ENCODE measurements at regions not wholly inside any gene's neighbourhood (a gene's known extent, or its start where the extent isn't known, plus 50 kb on each side); places are given as distances from the start of the nearest gene placed in this dataset.

GRCh38 chr6:14625173-14625895 is 507.8 kb downstream of the CD83 start:
- no peak for DNase-seq

- DNase-seq: no peak
Observed at GRCh38 chr6:14626556-14626955, 509.0 kb downstream of the CD83 start.

DNA sequence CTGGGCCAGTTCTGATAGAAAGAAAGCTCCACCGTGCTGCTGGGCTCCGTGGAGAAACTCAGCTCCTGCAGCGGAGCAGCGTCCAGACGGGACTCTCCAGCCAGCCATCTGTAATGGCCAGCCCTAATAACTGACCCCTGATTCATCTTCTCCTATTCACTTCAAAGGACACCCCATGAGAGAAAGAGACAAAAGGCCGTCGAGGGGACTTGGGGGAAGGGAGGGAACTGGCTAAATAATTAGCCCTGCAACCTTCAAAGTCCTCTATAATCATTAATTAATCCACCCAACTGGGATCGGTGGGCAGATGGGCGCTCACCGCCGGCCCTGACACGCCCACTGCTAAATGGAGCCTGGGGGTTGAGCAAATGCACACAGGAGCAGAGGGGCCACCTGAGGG is 512.4 kb downstream of the CD83 start:
- no peak for DNase-seq

DNA sequence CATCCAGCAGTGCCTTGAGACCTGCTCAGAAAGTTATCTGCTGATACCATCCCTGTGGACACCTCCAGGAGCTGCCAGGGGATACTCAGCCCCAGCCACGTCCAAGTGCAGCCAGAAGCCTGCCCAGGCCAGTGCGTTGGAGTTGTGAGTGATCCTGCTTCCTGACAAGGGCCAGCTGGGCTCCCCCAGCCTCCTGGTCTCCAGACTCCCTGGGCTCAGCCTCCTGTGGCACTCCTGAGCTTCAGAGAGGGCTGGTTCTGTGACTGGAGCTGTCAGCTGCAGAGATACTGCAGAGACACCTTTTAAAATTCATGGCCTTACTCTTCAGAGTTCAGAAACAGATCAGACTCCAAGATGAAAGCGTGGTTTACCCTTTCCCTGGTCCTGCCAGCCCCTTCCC is 515.9 kb downstream of the CD83 start:
- no peak for DNase-seq

DNA sequence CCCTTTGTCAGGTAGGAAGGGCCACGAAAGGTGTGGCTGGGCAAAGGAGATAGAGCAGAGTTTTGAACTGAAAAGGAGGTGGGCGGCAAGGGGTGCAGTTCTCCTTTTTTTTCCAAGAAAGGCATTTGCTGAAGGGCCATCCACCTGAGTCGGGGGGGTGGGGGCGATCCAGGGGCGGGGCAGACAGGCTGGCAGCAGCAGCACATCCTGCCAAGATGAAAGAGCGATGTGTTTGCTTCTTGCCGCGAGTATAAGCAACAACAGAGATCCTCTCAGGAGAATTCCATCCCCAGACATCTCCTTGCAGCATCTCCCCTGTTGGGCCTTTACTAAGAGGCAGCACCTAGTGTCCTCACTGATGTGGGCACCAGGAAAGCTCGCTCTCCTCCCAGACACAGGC is 516.5 kb downstream of the CD83 start:
- no peak for DNase-seq

- DNase-seq: no peak
Observed at GRCh38 chr6:14635195-14635594, 517.6 kb downstream of the CD83 start.

- no peak for DNase-seq
Observed at GRCh38 chr6:14635934-14636591, 518.5 kb downstream of the CD83 start.

GRCh38 chr6:14638435-14638905 is 520.9 kb downstream of the CD83 start:
- no peak for DNase-seq

- no peak for DNase-seq
Observed at GRCh38 chr6:14638906-14639761, 521.6 kb downstream of the CD83 start.

GRCh38 chr6:14639983-14640599 is 522.5 kb downstream of the CD83 start:
- DNase-seq: no peak

GRCh38 chr6:14640631-14641030 is 523.1 kb downstream of the CD83 start:
- no peak for DNase-seq

DNA sequence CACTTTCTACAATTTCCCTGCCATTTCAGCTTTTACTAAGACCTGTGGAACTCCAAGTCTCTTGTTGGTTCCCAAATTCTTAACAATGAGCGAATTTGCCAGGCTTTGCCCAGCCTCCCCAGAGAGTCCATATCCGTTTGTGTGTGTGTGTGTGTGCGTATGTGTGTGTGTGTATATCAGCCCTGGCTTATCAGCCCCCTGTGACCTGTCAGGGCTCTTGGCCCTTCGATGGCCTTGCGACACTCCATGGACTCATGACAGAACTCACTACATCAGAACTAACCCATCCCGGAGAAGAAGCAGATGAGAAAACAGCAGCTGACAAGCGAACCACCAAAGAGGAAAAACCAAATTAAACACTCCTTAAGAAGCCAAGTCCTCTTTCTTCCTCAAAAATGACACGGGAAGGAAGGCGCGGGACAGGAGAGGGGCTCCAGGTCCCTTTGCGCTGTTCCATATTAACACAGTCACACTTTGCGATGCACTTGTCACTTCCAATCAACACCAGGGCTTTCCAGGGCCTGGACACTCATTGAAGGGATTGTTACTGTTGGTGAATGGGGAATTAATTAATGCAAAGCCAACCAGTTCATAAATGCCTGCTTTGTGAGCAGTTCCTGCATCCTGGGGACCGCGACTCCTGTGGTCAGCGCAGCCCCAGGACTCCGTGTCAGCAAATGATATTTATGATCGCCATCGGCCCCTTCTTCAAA is 524.0 kb downstream of the CD83 start:
- no peak for DNase-seq

DNA sequence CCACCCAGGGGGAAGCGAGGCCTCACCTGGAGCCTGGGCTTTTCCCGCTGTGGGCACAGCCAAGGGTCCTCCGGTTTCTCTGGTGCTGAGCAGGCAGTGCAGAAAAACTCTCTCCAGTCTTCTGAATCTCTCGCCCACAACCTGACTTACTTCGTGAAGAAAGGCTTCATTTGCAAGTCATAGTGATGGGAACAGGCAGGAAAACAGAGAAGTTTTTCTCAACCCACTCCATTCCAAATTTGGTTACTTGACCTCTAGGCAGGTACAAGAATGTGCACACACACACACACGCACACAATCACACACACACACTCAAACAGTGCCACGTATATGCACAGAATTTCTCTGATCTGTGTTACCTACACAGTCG is 524.5 kb downstream of the CD83 start:
- DNase-seq: no peak

- no peak for DNase-seq
Observed at GRCh38 chr6:14642842-14643241, 525.3 kb downstream of the CD83 start.

DNA sequence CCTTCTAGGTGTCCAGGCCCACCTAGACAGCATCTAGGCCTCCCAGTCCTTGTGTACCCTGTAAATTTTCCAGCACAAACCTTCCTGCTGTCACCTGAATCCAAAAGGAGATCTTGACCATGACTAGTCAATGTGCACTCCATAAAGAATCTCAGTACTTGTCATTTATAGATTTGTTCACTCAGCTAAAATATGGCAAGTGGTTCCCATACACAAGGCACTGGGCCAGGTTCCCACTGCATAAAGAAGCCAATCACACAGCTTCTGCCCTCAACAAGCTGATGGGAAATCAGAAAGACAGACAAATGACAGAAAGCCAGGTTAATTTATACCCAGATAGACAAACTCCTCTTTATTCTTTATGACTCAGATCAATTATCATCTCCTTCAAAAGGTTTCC is 526.8 kb downstream of the CD83 start:
- DNase-seq: no peak

GRCh38 chr6:14645221-14645620 is 527.6 kb downstream of the CD83 start:
- no peak for DNase-seq

GRCh38 chr6:14645841-14646240 is 528.3 kb downstream of the CD83 start:
- no peak for DNase-seq

- DNase-seq: no peak
Observed at GRCh38 chr6:14646371-14646770, 528.8 kb downstream of the CD83 start.

DNA sequence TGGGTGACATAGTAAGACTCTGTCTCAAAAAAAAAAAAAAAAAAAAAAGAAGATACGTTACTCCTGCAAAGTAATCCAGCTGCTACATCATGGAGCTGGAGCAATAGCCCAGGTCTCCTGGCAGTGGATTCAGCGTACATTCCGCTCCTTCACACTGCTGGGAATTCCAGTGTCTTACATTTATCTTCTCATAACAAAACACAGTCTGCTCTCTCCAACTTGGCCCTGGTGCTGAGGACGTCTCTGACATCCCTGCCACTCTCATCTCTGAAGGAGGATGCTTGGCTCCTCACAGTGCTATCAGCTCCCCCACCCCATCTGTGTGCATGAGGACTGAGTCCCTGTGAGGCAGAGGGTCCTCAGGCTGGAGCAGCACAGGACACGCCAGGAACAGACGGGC is 529.8 kb downstream of the CD83 start:
- DNase-seq: no peak

DNA sequence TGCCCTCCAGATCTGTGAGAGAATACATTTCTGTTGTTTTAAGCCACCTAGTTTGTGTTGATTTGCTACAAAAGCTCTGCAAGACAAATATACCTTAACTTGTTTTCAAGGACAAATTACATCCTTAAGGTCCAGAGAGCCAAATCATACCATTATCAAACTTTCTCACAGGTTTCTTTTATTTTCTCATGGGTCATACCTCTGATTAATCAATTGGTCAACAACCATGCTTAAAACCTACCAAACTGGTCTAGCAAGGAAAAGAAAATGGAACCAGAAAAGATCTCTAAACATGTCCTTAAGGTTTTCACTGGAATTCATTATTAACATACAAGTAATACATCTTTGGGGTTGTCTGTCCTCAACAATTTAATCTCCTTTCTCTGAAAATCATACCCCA is 535.0 kb downstream of the CD83 start:
- DNase-seq: no peak

GRCh38 chr6:14655201-14656061 is 537.9 kb downstream of the CD83 start:
- no peak for DNase-seq

DNA sequence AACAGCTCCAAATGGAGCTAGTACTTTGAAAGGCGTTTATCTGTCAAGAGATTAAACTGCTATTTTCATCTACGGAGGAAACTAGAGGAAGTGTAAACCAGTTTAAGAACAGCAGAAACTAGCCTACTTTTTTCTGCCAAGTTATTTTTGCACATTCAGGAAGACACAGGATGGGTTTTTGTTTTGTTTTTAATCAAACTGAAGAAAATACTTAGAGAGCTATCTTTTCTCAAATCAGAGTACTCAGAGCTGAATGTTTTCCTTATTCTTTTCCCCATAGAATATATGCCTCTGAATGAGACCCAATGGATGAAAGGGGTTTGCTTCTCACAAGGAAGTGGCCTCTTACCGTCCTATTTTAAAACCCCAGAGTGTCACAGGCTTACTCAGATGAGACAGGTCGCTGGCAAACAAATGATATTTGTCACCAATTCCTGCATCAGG is 538.5 kb downstream of the CD83 start:
- no peak for DNase-seq
